GM23338 (cell line): ENCODE measurements at regions not wholly inside any gene's neighbourhood (a gene's known extent, or its start where the extent isn't known, plus 50 kb on each side); places are given as distances from the start of the nearest gene placed in this dataset.

Source experiments
- ATAC-seq: fragments of 200-7000 bp; cut with Tn5 transposase; 3 replicates; pipeline ENCODE4 v1.9.1; 2020
- DNase-seq: peaks from one replicate; pipeline ENCODE4 v3.0.0-alpha.2; 2015; ENCODE audit warnings: low spot score
- H2AFZ ChIP-seq: fragments of 200-600 bp; sonication (generic); 2 replicates; pipeline ENCODE4 v1.8.0; 2016; ENCODE audit warnings: antibody characterized with exemption, mild to moderate bottlenecking, moderate library complexity
- H3F3A ChIP-seq: fragments of 200-600 bp; sonication (generic); replicated peaks from 2 replicates; pipeline ENCODE4 v1.8.0; 2017; ENCODE audit warnings: antibody characterized with exemption, mixed run types, low read depth
- H3K27ac ChIP-seq: fragments of 200-600 bp; sonication (generic); 2 replicates; pipeline ENCODE4 v1.6.1; 2016; ENCODE audit warnings: low read depth
- H3K27me3 ChIP-seq: fragments of 200-600 bp; sonication (generic); 2 replicates; pipeline ENCODE4 v1.8.0; 2016; ENCODE audit warnings: mild to moderate bottlenecking, mixed run types, moderate library complexity; ENCODE audit not compliant: insufficient read depth
- H3K36me3 ChIP-seq: fragments of 200-600 bp; sonication (generic); 2 replicates; pipeline ENCODE4 v1.8.0; 2016; ENCODE audit warnings: mild to moderate bottlenecking; ENCODE audit not compliant: insufficient read depth
- H3K4me1 ChIP-seq: fragments of 200-600 bp; sonication (generic); 2 replicates; pipeline ENCODE4 v1.8.0; 2016; ENCODE audit warnings: mild to moderate bottlenecking, moderate library complexity; ENCODE audit not compliant: insufficient read depth
- H3K4me2 ChIP-seq: fragments of 200-600 bp; sonication (generic); 2 replicates; pipeline ENCODE4 v1.7.1; 2017; ENCODE audit warnings: mixed run types
- H3K4me3 ChIP-seq: fragments of 200-600 bp; sonication (generic); 2 replicates; pipeline ENCODE4 v1.6.1; 2016; ENCODE audit warnings: mixed run types
- H3K79me2 ChIP-seq: fragments of 200-600 bp; sonication (generic); replicated peaks from 2 replicates; pipeline ENCODE4 v1.8.0; 2017; ENCODE audit warnings: mild to moderate bottlenecking; ENCODE audit not compliant: insufficient read depth
- H3K9me2 ChIP-seq: fragments of 200-600 bp; sonication (generic); 2 replicates; pipeline ENCODE4 v1.8.0; 2017; ENCODE audit not compliant: insufficient read depth
- H4K20me1 ChIP-seq: fragments of 200-600 bp; sonication (generic); replicated peaks from 2 replicates; pipeline ENCODE4 v1.8.0; 2017; ENCODE audit warnings: mild to moderate bottlenecking; ENCODE audit not compliant: insufficient read depth
- H3K27ac Mint-ChIP-seq: 2 replicates; pipeline ENCODE4 v1.8.0; 2020; ENCODE audit warnings: inconsistent platforms, mild to moderate bottlenecking, moderate library complexity, mixed read lengths
- H3K27me3 Mint-ChIP-seq: 3 replicates; pipeline ENCODE4 v1.8.0; 2022; ENCODE audit warnings: low read depth, mild to moderate bottlenecking, moderate library complexity, mixed read lengths, inconsistent platforms; ENCODE audit not compliant: insufficient read depth, poor library complexity
- H3K36me3 Mint-ChIP-seq: 3 replicates; pipeline ENCODE4 v1.8.0; 2021; ENCODE audit warnings: low read depth, mild to moderate bottlenecking, inconsistent platforms, moderate library complexity, mixed read lengths
- H3K4me1 Mint-ChIP-seq: 3 replicates; pipeline ENCODE4 v1.8.0; 2020; ENCODE audit warnings: mild to moderate bottlenecking, inconsistent platforms, mixed read lengths
- H3K4me3 Mint-ChIP-seq: 3 replicates; pipeline ENCODE4 v1.8.0; 2021; ENCODE audit warnings: moderate library complexity, mild to moderate bottlenecking, inconsistent platforms, mixed read lengths
- H3K9me3 Mint-ChIP-seq: 3 replicates; pipeline ENCODE4 v1.8.0; 2020; ENCODE audit warnings: moderate library complexity, mild to moderate bottlenecking, inconsistent platforms, mixed read lengths
- CREB1 ChIP-seq: fragments of 250-450 bp; sonication (Bioruptor Pico); IDR thresholded peaks from 2 replicates; pipeline ENCODE4 v1.5.0; 2020; ENCODE audit warnings: low read depth, mild to moderate bottlenecking, moderate library complexity
- EZH2phosphoT487 ChIP-seq: fragments of 200-600 bp; sonication (generic); IDR thresholded peaks from one replicate; pipeline ENCODE4 v1.8.1; 2018; ENCODE audit warnings: antibody characterized with exemption; ENCODE audit not compliant: unreplicated experiment
- NANOG ChIP-seq: IDR thresholded peaks from 2 replicates; pipeline ENCODE4 v1.6.1; 2016; ENCODE audit warnings: antibody characterized with exemption, borderline replicate concordance
- POLR2AphosphoS5 ChIP-seq: IDR thresholded peaks from 2 replicates; pipeline ENCODE4 v1.6.1; 2016; ENCODE audit warnings: antibody characterized with exemption, low read depth
- ZNF114 ChIP-seq: fragments of 250-450 bp; sonication (Bioruptor Pico); IDR thresholded peaks from 2 replicates; pipeline ENCODE4 v1.5.0; 2020; ENCODE audit warnings: mild to moderate bottlenecking, moderate library complexity
- ZNF462 ChIP-seq: fragments of 250-450 bp; sonication (Bioruptor Pico); IDR thresholded peaks from 2 replicates; pipeline ENCODE4 v1.5.0; 2020; ENCODE audit warnings: mild to moderate bottlenecking, moderate library complexity
- TF ChIP-seq, protein P1 (sequence below), 2 experiments: fragments of 200-600 bp in 1 of 2; sonication (generic) in 1 of 2; conservative IDR thresholded peaks; 2 replicates each; pipeline versions ENCODE4 v1.5.1 to v1.6.1; 2016 to 2017; ENCODE audit warnings: antibody characterized with exemption in 2 of 2, low read depth in 2 of 2, mild to moderate bottlenecking in 2 of 2, moderate library complexity in 1 of 2
- TF ChIP-seq, protein P2 (sequence below): IDR thresholded peaks from one replicate; pipeline ENCODE4 v1.6.1; 2018; ENCODE audit warnings: antibody characterized with exemption; ENCODE audit not compliant: unreplicated experiment

- TF ChIP-seq, protein P1, sequence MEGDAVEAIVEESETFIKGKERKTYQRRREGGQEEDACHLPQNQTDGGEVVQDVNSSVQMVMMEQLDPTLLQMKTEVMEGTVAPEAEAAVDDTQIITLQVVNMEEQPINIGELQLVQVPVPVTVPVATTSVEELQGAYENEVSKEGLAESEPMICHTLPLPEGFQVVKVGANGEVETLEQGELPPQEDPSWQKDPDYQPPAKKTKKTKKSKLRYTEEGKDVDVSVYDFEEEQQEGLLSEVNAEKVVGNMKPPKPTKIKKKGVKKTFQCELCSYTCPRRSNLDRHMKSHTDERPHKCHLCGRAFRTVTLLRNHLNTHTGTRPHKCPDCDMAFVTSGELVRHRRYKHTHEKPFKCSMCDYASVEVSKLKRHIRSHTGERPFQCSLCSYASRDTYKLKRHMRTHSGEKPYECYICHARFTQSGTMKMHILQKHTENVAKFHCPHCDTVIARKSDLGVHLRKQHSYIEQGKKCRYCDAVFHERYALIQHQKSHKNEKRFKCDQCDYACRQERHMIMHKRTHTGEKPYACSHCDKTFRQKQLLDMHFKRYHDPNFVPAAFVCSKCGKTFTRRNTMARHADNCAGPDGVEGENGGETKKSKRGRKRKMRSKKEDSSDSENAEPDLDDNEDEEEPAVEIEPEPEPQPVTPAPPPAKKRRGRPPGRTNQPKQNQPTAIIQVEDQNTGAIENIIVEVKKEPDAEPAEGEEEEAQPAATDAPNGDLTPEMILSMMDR (conservative IDR thresholded peaks at IDR 0.05; ENCODE audit: low read depth in 2 of 2), result no peak
- no peak for TF ChIP-seq ZNF114 (CRISPR knock-in tag)
These were observed 402.6 kb upstream of the MKI67 start (continued) for GRCh38 chr10:128528781-128529180.

DNA sequence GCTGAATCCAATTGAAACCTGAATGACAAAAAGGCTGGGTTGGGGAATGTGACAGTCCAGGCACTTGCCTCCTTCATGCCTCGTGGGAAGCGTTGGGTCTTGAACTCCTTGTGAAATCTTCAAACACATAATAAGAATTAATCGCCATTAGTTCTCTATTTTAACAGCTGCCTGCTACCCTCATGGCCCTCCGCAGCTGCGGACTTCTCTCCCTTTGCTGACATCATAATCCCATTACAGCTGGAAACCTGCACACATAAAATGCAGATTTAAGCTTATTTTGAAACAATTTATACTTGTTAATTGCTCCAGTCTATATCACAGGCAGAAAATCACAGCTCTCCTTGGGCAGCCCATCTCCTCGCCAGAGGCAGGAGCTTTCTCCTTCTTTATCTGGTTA lies 403.0 kb upstream of the MKI67 start:
- no peaks in the 10 kb centered on the region for H4K20me1 ChIP-seq
- no peak for DNase-seq
- Mint-ChIP-seq H3K27ac (no peak overlapping the region; the same call in 1 of the 2 replicates), H3K27me3 (peaks cover 9% of the 10 kb centered on the region), H3K4me3 (no peak overlapping the region), H3K4me1 (peaks cover 39% of the 10 kb centered on the region), H3K9me3 (no peaks in the 10 kb centered on the region; the same call in 2 of the 3 replicates), H3K36me3 (no peaks in the 10 kb centered on the region; the same call in 2 of the 3 replicates)
- no peak overlapping the region for H3K27ac ChIP-seq
- H3F3A ChIP-seq, result no peaks in the 10 kb centered on the region
- H3K4me2 ChIP-seq, result no peak overlapping the region; the same call in 1 of the 2 replicates
- H3K9me2 ChIP-seq, result 0 out of 2 replicates have a peak, but pooled peaks cover 7% of the 10 kb centered on the region
- H3K4me1 ChIP-seq, result peaks cover 30% of the 10 kb centered on the region
- no peak for ATAC-seq
- H2AFZ ChIP-seq, result peak overlapping the region; percentile 74; the same call in 1 of the 2 replicates
- no peaks in the 10 kb centered on the region for H3K79me2 ChIP-seq
- no peaks in the 10 kb centered on the region for H3K27me3 ChIP-seq
- H3K36me3 ChIP-seq, result no peaks in the 10 kb centered on the region
- H3K4me3 ChIP-seq, result no peak overlapping the region
- TF ChIP-seq POLR2AphosphoS5 (no peak), CREB1 (CRISPR knock-in tag) (no peak), NANOG (no peak), ZNF114 (CRISPR knock-in tag) (no peak), ZNF462 (CRISPR knock-in tag) (no peak), EZH2phosphoT487 (no peak)
- TF ChIP-seq, protein P2, sequence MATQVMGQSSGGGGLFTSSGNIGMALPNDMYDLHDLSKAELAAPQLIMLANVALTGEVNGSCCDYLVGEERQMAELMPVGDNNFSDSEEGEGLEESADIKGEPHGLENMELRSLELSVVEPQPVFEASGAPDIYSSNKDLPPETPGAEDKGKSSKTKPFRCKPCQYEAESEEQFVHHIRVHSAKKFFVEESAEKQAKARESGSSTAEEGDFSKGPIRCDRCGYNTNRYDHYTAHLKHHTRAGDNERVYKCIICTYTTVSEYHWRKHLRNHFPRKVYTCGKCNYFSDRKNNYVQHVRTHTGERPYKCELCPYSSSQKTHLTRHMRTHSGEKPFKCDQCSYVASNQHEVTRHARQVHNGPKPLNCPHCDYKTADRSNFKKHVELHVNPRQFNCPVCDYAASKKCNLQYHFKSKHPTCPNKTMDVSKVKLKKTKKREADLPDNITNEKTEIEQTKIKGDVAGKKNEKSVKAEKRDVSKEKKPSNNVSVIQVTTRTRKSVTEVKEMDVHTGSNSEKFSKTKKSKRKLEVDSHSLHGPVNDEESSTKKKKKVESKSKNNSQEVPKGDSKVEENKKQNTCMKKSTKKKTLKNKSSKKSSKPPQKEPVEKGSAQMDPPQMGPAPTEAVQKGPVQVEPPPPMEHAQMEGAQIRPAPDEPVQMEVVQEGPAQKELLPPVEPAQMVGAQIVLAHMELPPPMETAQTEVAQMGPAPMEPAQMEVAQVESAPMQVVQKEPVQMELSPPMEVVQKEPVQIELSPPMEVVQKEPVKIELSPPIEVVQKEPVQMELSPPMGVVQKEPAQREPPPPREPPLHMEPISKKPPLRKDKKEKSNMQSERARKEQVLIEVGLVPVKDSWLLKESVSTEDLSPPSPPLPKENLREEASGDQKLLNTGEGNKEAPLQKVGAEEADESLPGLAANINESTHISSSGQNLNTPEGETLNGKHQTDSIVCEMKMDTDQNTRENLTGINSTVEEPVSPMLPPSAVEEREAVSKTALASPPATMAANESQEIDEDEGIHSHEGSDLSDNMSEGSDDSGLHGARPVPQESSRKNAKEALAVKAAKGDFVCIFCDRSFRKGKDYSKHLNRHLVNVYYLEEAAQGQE, result no peak
- TF ChIP-seq, protein P1 (conservative IDR thresholded peaks at IDR 0.05; ENCODE audit: low read depth in 2 of 2), result no peak
